ENCODE measurements at regions not wholly inside any gene's neighbourhood (a gene's known extent, or its start where the extent isn't known, plus 50 kb on each side); places are given as distances from the start of the nearest gene placed in this dataset.

DNA sequence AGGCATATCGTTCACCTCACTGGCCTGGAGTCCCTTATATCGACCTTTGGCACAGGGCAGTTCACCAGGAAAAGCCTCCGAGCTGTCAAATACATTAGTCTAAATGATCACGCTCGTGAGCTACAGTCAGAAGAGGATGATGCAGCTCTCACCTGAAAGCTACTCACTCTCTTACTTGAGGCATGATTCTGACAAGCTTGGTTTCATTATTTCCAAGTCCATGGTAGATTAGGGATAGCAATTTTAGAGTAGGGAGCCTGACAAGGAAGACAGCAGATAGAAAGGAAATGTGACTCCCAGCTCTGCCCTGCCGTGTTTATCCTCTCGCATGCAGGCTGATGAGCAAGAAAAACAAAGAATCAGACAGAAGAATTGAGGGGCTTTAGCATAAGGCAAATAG is 98.0 kb upstream of the MAP1B start:
- H3K4me2 ChIP-seq (ENCODE audit: low read length): no peak overlapping the region
- no peak overlapping the region for H3K4me3 ChIP-seq (ENCODE audit: low read depth, low read length, poor library complexity, severe bottlenecking)
- H3K79me2 ChIP-seq (ENCODE audit: insufficient read depth, low read length): no peaks in the 10 kb centered on the region
- no peaks in the 10 kb centered on the region for H3K9me3 ChIP-seq (ENCODE audit: low read length)
- H4K20me1 ChIP-seq (ENCODE audit: insufficient read depth, low read length): no peaks in the 10 kb centered on the region
- H3K4me1 ChIP-seq (ENCODE audit: insufficient read depth, low read length, severe bottlenecking): no peaks in the 10 kb centered on the region
- H3K27ac ChIP-seq (ENCODE audit: low read depth, low read length, poor library complexity, severe bottlenecking): no peak overlapping the region
- H3K9me2 ChIP-seq (ENCODE audit: low read depth, low read length): no peaks in the 10 kb centered on the region
- TF ChIP-seq, protein P1, sequence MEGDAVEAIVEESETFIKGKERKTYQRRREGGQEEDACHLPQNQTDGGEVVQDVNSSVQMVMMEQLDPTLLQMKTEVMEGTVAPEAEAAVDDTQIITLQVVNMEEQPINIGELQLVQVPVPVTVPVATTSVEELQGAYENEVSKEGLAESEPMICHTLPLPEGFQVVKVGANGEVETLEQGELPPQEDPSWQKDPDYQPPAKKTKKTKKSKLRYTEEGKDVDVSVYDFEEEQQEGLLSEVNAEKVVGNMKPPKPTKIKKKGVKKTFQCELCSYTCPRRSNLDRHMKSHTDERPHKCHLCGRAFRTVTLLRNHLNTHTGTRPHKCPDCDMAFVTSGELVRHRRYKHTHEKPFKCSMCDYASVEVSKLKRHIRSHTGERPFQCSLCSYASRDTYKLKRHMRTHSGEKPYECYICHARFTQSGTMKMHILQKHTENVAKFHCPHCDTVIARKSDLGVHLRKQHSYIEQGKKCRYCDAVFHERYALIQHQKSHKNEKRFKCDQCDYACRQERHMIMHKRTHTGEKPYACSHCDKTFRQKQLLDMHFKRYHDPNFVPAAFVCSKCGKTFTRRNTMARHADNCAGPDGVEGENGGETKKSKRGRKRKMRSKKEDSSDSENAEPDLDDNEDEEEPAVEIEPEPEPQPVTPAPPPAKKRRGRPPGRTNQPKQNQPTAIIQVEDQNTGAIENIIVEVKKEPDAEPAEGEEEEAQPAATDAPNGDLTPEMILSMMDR (IDR thresholded peaks at IDR 0.05; ENCODE audit: low read length): no peak
- no peak for TF ChIP-seq EZH2 (IDR thresholded peaks at IDR 0.05; ENCODE audit: borderline replicate concordance, low read length)
- H2AFZ ChIP-seq (ENCODE audit: low read length): no peak overlapping the region
- H3K9ac ChIP-seq (ENCODE audit: low read length): no peak overlapping the region
- 0 out of 2 replicates have a peak, but pooled peaks cover 5% of the 10 kb centered on the region for H3K27me3 ChIP-seq (ENCODE audit: insufficient read depth, low read length)
- H3F3A ChIP-seq (ENCODE audit: insufficient read depth, low read length): no peaks in the 10 kb centered on the region
- H3K36me3 ChIP-seq (ENCODE audit: insufficient read depth, low read length): no peaks in the 10 kb centered on the region

DNA sequence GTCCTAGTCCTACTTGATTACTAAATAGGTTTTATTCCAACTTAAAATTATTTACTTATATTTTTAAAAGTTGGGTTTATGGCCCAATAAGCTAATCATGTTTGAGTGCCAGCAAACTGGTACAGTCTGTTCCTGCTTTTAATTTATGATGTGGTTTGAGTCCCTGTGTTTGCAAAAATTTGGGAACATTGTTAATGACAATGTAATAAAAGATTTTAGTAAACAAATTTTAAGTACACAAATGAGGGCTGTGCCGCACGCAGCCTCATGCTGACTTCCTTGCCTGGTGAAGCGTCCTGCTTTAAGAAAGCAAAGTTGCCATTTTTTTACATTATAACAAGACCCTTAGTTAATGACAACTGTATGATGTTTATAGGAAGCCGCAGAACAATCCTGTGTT is 96.8 kb upstream of the MAP1B start:
- H3K79me2 ChIP-seq (ENCODE audit: insufficient read depth, low read length): no peaks in the 10 kb centered on the region
- peaks cover 6% of the 10 kb centered on the region for H3K4me1 ChIP-seq (ENCODE audit: insufficient read depth, low read length, severe bottlenecking)
- H3K9ac ChIP-seq (ENCODE audit: low read length): no peak overlapping the region
- no peak for TF ChIP-seq EZH2 (IDR thresholded peaks at IDR 0.05; ENCODE audit: borderline replicate concordance, low read length)
- TF ChIP-seq, protein P1 (IDR thresholded peaks at IDR 0.05; ENCODE audit: low read length): no peak
- no peak overlapping the region for H3K4me3 ChIP-seq (ENCODE audit: low read depth, low read length, poor library complexity, severe bottlenecking)
- H3K27ac ChIP-seq (ENCODE audit: low read depth, low read length, poor library complexity, severe bottlenecking): no peak overlapping the region
- no peaks in the 10 kb centered on the region for H4K20me1 ChIP-seq (ENCODE audit: insufficient read depth, low read length)
- H3K9me2 ChIP-seq (ENCODE audit: low read depth, low read length): no peaks in the 10 kb centered on the region
- no peaks in the 10 kb centered on the region for H3F3A ChIP-seq (ENCODE audit: insufficient read depth, low read length)
- H3K4me2 ChIP-seq (ENCODE audit: low read length): no peak overlapping the region
- no peaks in the 10 kb centered on the region for H3K9me3 ChIP-seq (ENCODE audit: low read length)
- no peaks in the 10 kb centered on the region for H3K36me3 ChIP-seq (ENCODE audit: insufficient read depth, low read length)
- H3K27me3 ChIP-seq (ENCODE audit: insufficient read depth, low read length): 0 out of 2 replicates have a peak, but pooled peaks cover 5% of the 10 kb centered on the region
- no peak overlapping the region for H2AFZ ChIP-seq (ENCODE audit: low read length)

DNA sequence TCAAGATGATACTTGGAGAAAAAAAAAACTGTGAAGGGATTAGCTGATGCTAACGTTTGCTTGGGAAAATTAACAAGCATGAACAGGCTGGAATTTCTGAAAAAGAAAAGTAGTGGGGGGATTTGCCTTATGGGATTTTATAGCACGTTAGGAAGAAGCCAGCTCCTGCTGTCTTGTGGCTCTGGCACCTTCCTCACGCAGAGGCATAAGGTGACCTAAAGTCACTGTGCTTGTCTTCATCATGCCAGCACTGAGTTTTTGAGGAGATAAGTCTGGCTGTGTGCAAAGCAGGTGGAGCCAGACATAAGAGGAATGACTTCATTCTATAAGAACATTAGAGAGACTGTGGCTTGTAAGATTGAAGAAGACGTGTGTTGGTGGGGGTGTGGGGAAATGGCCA is 94.4 kb upstream of the MAP1B start:
- H2AFZ ChIP-seq (ENCODE audit: low read length): no peak overlapping the region
- peaks cover 6% of the 10 kb centered on the region for H3K4me1 ChIP-seq (ENCODE audit: insufficient read depth, low read length, severe bottlenecking)
- H3K9me2 ChIP-seq (ENCODE audit: low read depth, low read length): no peaks in the 10 kb centered on the region
- H3K9ac ChIP-seq (ENCODE audit: low read length): no peak overlapping the region
- no peaks in the 10 kb centered on the region for H4K20me1 ChIP-seq (ENCODE audit: insufficient read depth, low read length)
- H3K4me2 ChIP-seq (ENCODE audit: low read length): no peak overlapping the region
- H3K4me3 ChIP-seq (ENCODE audit: low read depth, low read length, poor library complexity, severe bottlenecking): no peak overlapping the region
- no peaks in the 10 kb centered on the region for H3K36me3 ChIP-seq (ENCODE audit: insufficient read depth, low read length)
- no peaks in the 10 kb centered on the region for H3K9me3 ChIP-seq (ENCODE audit: low read length)
- TF ChIP-seq, protein P1 (IDR thresholded peaks at IDR 0.05; ENCODE audit: low read length): no peak
- no peak for TF ChIP-seq EZH2 (IDR thresholded peaks at IDR 0.05; ENCODE audit: borderline replicate concordance, low read length)
- no peaks in the 10 kb centered on the region for H3F3A ChIP-seq (ENCODE audit: insufficient read depth, low read length)
- H3K27ac ChIP-seq (ENCODE audit: low read depth, low read length, poor library complexity, severe bottlenecking): no peak overlapping the region
- H3K79me2 ChIP-seq (ENCODE audit: insufficient read depth, low read length): no peaks in the 10 kb centered on the region
- 0 out of 2 replicates have a peak, but pooled peaks cover 5% of the 10 kb centered on the region for H3K27me3 ChIP-seq (ENCODE audit: insufficient read depth, low read length)

Measured in OCI-LY1 (cell line).